ENCODE measurements at regions not wholly inside any gene's neighbourhood (a gene's known extent, or its start where the extent isn't known, plus 50 kb on each side); places are given as distances from the start of the nearest gene placed in this dataset.
"Not testable (repeated sequence)": the region's sequence is repeated elsewhere in the genome, so short reads cannot be mapped to it uniquely, and the experiment has no call there.

DNA sequence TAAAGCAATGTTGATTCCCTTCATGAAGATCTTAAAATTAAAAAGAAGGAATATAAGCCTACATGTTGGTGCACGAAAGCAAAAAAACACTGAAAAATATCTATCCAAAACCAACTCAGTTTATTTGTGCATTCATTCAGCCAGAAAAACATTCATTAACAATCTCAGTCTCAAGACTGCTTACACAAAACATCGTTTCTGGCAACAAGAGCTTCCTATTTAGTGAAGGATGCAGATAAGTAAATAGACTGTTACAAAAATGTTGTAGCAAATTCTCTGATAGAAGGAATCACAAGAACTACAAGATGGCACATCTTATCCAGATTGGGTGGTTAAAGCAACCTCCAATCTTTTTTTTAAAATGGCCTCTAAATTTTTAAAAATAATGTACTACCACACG lies 69.7 kb upstream of the DCN start:
- H3K36me3 Mint-ChIP-seq (ENCODE audit: insufficient read depth, unreplicated experiment): no peaks in the 10 kb centered on the region
- H3K4me3 Mint-ChIP-seq (ENCODE audit: unreplicated experiment): no peak overlapping the region
- ChIA-PET POLR2A (interaction anchor here (0.6 kb wide), 1 partner anchor 74 kb away, joined by 4 read pairs; no protein-coding TSS in a partner anchor), CTCF (no interaction called here)
- no peaks in the 10 kb centered on the region for H3K4me1 Mint-ChIP-seq (ENCODE audit: insufficient read depth, unreplicated experiment)
- H3K27me3 Mint-ChIP-seq (ENCODE audit: insufficient read depth, unreplicated experiment): peaks cover 60% of the 10 kb centered on the region
- H3K27ac Mint-ChIP-seq (ENCODE audit: low read depth, unreplicated experiment): no peak overlapping the region
- no peak for TF ChIP-seq CTCF (IDR thresholded peaks at IDR 0.05; ENCODE audit: unreplicated experiment)
- no peak for DNase-seq (ENCODE audit: unreplicated experiment)
- intact Hi-C loops (cut with micrococcal nuclease): no loop called here
- BruUV-seq (replicated peaks): no TSS peak
- no peaks in the 10 kb centered on the region for H3K9me3 Mint-ChIP-seq (ENCODE audit: unreplicated experiment)

GRCh38 chr12:91250273-91250665 lies 67.7 kb upstream of the DCN start:
- POLR2A ChIA-PET: no interaction called here
- Mint-ChIP-seq H3K4me1 (ENCODE audit: insufficient read depth, unreplicated experiment) (no peaks in the 10 kb centered on the region), H3K9me3 (ENCODE audit: unreplicated experiment) (no peaks in the 10 kb centered on the region), H3K36me3 (ENCODE audit: insufficient read depth, unreplicated experiment) (no peaks in the 10 kb centered on the region), H3K4me3 (ENCODE audit: unreplicated experiment) (no peak overlapping the region), H3K27ac (ENCODE audit: low read depth, unreplicated experiment) (no peak overlapping the region), H3K27me3 (ENCODE audit: insufficient read depth, unreplicated experiment) (peaks cover 50% of the 10 kb centered on the region)
- CTCF ChIA-PET: interaction anchor here (0.6 to 0.7 kb wide), 3 partner anchors 40 to 79 kb away, joined by 3 read pairs; no protein-coding TSS in a partner anchor
- BruUV-seq (replicated peaks): no TSS peak
- DNase-seq (ENCODE audit: unreplicated experiment): no peak
- TF ChIP-seq CTCF (IDR thresholded peaks at IDR 0.05; ENCODE audit: unreplicated experiment): no peak
- intact Hi-C loops (cut with micrococcal nuclease): no loop called here

DNA sequence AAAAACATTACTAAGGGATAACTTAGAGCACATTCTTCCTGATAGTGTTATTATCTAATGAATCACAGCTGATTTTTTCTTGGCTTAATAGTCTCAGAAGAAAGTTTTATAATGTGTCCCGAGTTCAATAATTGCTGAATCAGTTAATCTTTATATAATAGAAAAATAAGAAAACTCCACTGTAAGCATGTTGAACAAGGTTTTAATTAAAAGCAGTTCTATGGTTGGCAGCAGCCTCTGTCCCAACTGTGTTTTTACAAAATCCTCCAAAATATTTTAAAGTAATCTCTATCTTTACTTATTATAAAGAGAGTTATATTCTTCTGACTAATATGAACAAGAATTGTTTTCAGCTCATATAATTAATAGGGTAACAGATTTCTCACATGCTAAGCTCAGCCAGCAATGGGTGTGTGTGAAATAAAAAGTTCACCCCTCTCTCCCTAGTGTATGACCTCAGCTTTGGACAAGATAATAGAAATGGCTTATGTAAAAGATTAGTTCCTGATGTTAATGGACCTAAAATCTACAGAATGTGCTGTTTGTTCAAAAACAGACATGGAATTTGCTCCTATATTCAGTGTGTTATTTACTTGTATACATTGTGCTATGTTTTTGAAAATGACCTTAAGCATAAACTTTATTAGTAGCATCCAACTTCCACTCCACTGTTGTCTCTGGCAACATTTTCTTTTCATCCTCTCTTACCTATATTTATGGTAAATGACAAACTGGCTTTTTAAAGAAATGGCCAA lies 67.1 kb upstream of the DCN start:
- ChIA-PET CTCF (no interaction called here), POLR2A (no interaction called here)
- intact Hi-C loops (cut with micrococcal nuclease): no loop called here
- Mint-ChIP-seq H3K4me1 (ENCODE audit: insufficient read depth, unreplicated experiment) (no peaks in the 10 kb centered on the region), H3K27me3 (ENCODE audit: insufficient read depth, unreplicated experiment) (peaks cover 50% of the 10 kb centered on the region), H3K4me3 (ENCODE audit: unreplicated experiment) (no peak overlapping the region), H3K36me3 (ENCODE audit: insufficient read depth, unreplicated experiment) (no peaks in the 10 kb centered on the region), H3K9me3 (ENCODE audit: unreplicated experiment) (no peaks in the 10 kb centered on the region), H3K27ac (ENCODE audit: low read depth, unreplicated experiment) (no peak overlapping the region)
- DNase-seq (ENCODE audit: unreplicated experiment): no peak
- TF ChIP-seq CTCF (IDR thresholded peaks at IDR 0.05; ENCODE audit: unreplicated experiment): no peak
- no TSS peak for BruUV-seq (replicated peaks)

DNA sequence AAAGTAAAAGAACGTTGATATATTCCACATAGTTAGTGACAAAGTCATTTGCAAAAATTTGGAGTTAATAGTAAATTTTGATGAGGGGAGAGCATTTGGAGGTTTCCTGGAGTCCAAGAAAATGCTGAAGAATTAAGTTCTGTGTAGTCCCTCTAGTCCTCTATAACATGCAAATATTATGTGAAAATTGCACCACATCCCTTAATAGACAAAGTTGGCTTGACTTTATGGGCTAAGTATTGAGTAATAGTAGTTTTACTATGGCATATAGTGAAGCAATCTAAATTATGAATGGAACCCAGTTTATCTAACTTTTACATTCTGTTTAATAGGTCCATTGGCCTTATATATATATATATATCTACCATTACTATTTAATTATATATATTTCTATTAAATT lies 66.4 kb upstream of the DCN start:
- Mint-ChIP-seq H3K27me3 (ENCODE audit: insufficient read depth, unreplicated experiment) (peaks cover 53% of the 10 kb centered on the region), H3K36me3 (ENCODE audit: insufficient read depth, unreplicated experiment) (no peaks in the 10 kb centered on the region), H3K27ac (ENCODE audit: low read depth, unreplicated experiment) (no peak overlapping the region), H3K4me3 (ENCODE audit: unreplicated experiment) (no peak overlapping the region), H3K9me3 (ENCODE audit: unreplicated experiment) (peaks cover under 1% of the 10 kb centered on the region), H3K4me1 (ENCODE audit: insufficient read depth, unreplicated experiment) (no peaks in the 10 kb centered on the region)
- no peak for TF ChIP-seq CTCF (IDR thresholded peaks at IDR 0.05; ENCODE audit: unreplicated experiment)
- CTCF ChIA-PET: no interaction called here
- intact Hi-C loops (cut with micrococcal nuclease): no loop called here
- POLR2A ChIA-PET: no interaction called here
- DNase-seq (ENCODE audit: unreplicated experiment): no peak
- no TSS peak for BruUV-seq (replicated peaks)

DNA sequence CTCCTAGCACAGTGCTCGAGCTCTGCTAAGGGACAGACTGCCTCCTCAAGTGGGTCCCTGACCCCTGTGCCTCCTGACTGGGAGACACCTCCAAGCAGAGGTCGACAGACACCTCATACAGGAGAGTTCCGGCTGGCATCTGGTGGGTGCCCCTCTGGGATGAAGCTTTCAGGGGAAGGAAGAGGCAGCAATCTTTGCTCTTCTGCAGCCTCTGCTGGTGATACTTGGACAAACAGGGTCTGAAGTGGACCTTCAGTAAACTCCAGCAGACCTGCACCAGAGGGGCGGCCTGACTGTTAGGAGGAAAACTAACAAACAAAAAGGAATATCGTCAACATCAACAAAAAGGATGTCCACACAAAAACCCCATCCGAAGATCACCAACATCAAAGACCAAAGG lies 60.6 kb upstream of the DCN start:
- H3K27me3 Mint-ChIP-seq (ENCODE audit: insufficient read depth, unreplicated experiment): peaks cover 40% of the 10 kb centered on the region
- H3K9me3 Mint-ChIP-seq (ENCODE audit: unreplicated experiment); CTCF ChIA-PET; DNase-seq (ENCODE audit: unreplicated experiment); H3K36me3 Mint-ChIP-seq (ENCODE audit: insufficient read depth, unreplicated experiment); BruUV-seq (replicated peaks); intact Hi-C loops (cut with micrococcal nuclease); H3K4me3 Mint-ChIP-seq (ENCODE audit: unreplicated experiment); H3K27ac Mint-ChIP-seq (ENCODE audit: low read depth, unreplicated experiment); H3K4me1 Mint-ChIP-seq (ENCODE audit: insufficient read depth, unreplicated experiment); POLR2A ChIA-PET: not testable (repeated sequence)

All from MCF 10A (cell line).